HepG2 (cell line): ENCODE measurements at regions not wholly inside any gene's neighbourhood (a gene's known extent, or its start where the extent isn't known, plus 50 kb on each side); places are given as distances from the start of the nearest gene placed in this dataset.

Experiments
- ATAC-seq: fragments of 200-7000 bp; cut with Tn5 transposase; 3 replicates; pipeline ENCODE4 v1.9.1; 2020; ENCODE audit warnings: mild to moderate bottlenecking, moderate library complexity
- BruUV-seq: library from RNA; stranded (reverse); fragments of 400-500 nt; replicated peaks from 2 replicates; lab custom pipeline; 2021; lab: Mats Ljungman, UMichigan
- CTCF ChIA-PET: fragments of 300-600 bp; formaldehyde crosslinking; extraction: SDS; loops from one replicate; lab custom pipeline; 2021; ENCODE audit warnings: low total read pairs, inconsistent platforms, low intra/inter-chr PET ratio; lab: Yijun Ruan, JAX
- POLR2A ChIA-PET: fragments of 350-600 bp; sonication (Branson Sonifier 250); formaldehyde crosslinking; loops from one replicate; lab custom pipeline; 2020; ENCODE audit warnings: antibody characterized with exemption, inconsistent platforms; lab: Yijun Ruan, JAX
- DNase-seq: peaks from one replicate; pipeline ENCODE4 v3.0.0-alpha.2; 2015; ENCODE audit warnings: low spot score
- FAIRE-seq: peaks from 3 replicates; lab custom pipeline; 2011; peaks lifted over from hg19 to GRCh38; lab: Jason Lieb, UNC
- H2AFZ ChIP-seq: one replicate; pipeline ENCODE4 v1.6.1; 2011; ENCODE audit warnings: low read length, inconsistent platforms
- H3K27ac ChIP-seq: fragments of 300-600 bp; 3 replicates; pipeline ENCODE4 v1.8.0; 2011; ENCODE audit warnings: mixed run types, mild to moderate bottlenecking, mixed read lengths, low read length, inconsistent platforms; ENCODE audit not compliant: insufficient read depth; ENCODE audit errors: extremely low read length
- H3K27me3 ChIP-seq, 2 experiments: fragments of 200-600 bp in 1 of 2; 2 replicates in 1 of 2; 3 replicates in 1 of 2; pipeline versions ENCODE4 v1.6.0 to v1.8.0; 2011; ENCODE audit warnings: low read length in 2 of 2, mild to moderate bottlenecking in 2 of 2, moderate library complexity in 2 of 2, inconsistent platforms in 1 of 2; ENCODE audit not compliant: insufficient read depth in 2 of 2, control insufficient read depth in 1 of 2
- H3K36me3 ChIP-seq, 2 experiments: fragments of 200-600 bp in 1 of 2; replicated peaks in 1 of 2; 2 replicates in 1 of 2; 3 replicates in 1 of 2; pipeline versions ENCODE4 v1.5.1 to v1.8.0; 2011; ENCODE audit warnings: low read length in 2 of 2, inconsistent platforms in 1 of 2; ENCODE audit not compliant: insufficient read depth in 2 of 2, control insufficient read depth in 1 of 2
- H3K4me1 ChIP-seq: 2 replicates; pipeline ENCODE4 v1.5.1; 2012; ENCODE audit warnings: low read length, inconsistent platforms; ENCODE audit not compliant: insufficient read depth
- H3K4me2 ChIP-seq: 2 replicates; pipeline ENCODE4 v1.6.0; 2011; ENCODE audit warnings: low read depth, low read length, inconsistent platforms
- H3K4me3 ChIP-seq, 3 experiments: fragments of 200-600 bp in 1 of 3; sonication (generic), shearing (Covaris generic) in 1 of 3; replicated peaks in 1 of 3; 2 replicates each; pipeline ENCODE4 v1.5.1; 2011 to 2016; ENCODE audit warnings: low read length in 3 of 3, inconsistent platforms in 2 of 3, low read depth in 2 of 3, mild to moderate bottlenecking in 2 of 3, control low read depth in 1 of 3, mixed read lengths in 1 of 3; ENCODE audit not compliant: insufficient read depth in 1 of 3
- H3K79me2 ChIP-seq: one replicate; pipeline ENCODE4 v1.6.1; 2011; ENCODE audit warnings: low read length, inconsistent platforms; ENCODE audit not compliant: insufficient read depth
- H3K9ac ChIP-seq: 2 replicates; pipeline ENCODE4 v1.6.0; 2011; ENCODE audit warnings: mild to moderate bottlenecking, low read depth, low read length, inconsistent platforms; ENCODE audit not compliant: insufficient read depth
- H3K9me3 ChIP-seq: 2 replicates; pipeline ENCODE4 v1.5.1; 2012; ENCODE audit warnings: mild to moderate bottlenecking, low read length
- H4K20me1 ChIP-seq: 2 replicates; pipeline ENCODE4 v1.6.0; 2011; ENCODE audit warnings: inconsistent platforms, mild to moderate bottlenecking, low read length, moderate library complexity; ENCODE audit not compliant: insufficient read depth
- AGO1 ChIP-seq: fragments of 200-400 bp; formaldehyde crosslinking; IDR thresholded peaks from 2 replicates; pipeline ENCODE4 v1.6.1; 2017; ENCODE audit warnings: mild to moderate bottlenecking, low read depth, low read length, moderate library complexity; ENCODE audit not compliant: poor library complexity, severe bottlenecking
- CERS6 ChIP-seq: sonication (generic); formaldehyde crosslinking; IDR thresholded peaks from 2 replicates; pipeline ENCODE4 v1.5.0; 2020; ENCODE audit warnings: missing genetic modification reagents
- DPF2 ChIP-seq: sonication (generic); formaldehyde crosslinking; IDR thresholded peaks from 2 replicates; pipeline ENCODE4 v1.4.0; 2020; ENCODE audit warnings: mild to moderate bottlenecking, low read depth, missing genetic modification reagents, borderline replicate concordance
- FOXM1 ChIP-seq: sonication (generic); formaldehyde crosslinking; IDR thresholded peaks from 2 replicates; pipeline ENCODE4 v1.5.0; 2020; ENCODE audit warnings: missing genetic modification reagents
- KLF16 ChIP-seq, 2 experiments: sonication (generic) in 1 of 2; formaldehyde crosslinking in 1 of 2; IDR thresholded peaks; 2 replicates each; pipeline versions ENCODE4 v1.6.1 to v1.8.0; 2016 to 2023; ENCODE audit warnings: missing genetic modification reagents in 2 of 2, missing compliant biosample characterization in 1 of 2
- LCORL ChIP-seq, 2 experiments: fragments of 450-650 bp in 1 of 2; sonication (generic) in 1 of 2; formaldehyde crosslinking in 1 of 2; IDR thresholded peaks; 2 replicates each; pipeline versions ENCODE4 v1.5.0 to v1.6.1; 2017 to 2020; ENCODE audit warnings: antibody characterized with exemption in 1 of 2, missing genetic modification reagents in 1 of 2
- MAFF ChIP-seq: IDR thresholded peaks from 2 replicates; pipeline ENCODE4 v1.6.1; 2011; ENCODE audit warnings: low read depth, low read length, improper control_type of control experiment
- MAFK ChIP-seq, 2 experiments: IDR thresholded peaks in 1 of 2; conservative IDR thresholded peaks in 1 of 2; 2 replicates each; pipeline ENCODE4 v1.6.1; 2011; ENCODE audit warnings: improper control_type of control experiment in 2 of 2, low read length in 2 of 2
- NONO ChIP-seq, 2 experiments: fragments of 450-650 bp in 1 of 2; sonication (generic) in 1 of 2; formaldehyde crosslinking in 1 of 2; IDR thresholded peaks in 1 of 2; conservative IDR thresholded peaks in 1 of 2; 2 replicates each; pipeline versions ENCODE4 v1.6.1 to v1.8.0; 2017 to 2022; ENCODE audit warnings: mild to moderate bottlenecking in 1 of 2, missing genetic modification reagents in 1 of 2, moderate library complexity in 1 of 2
- PITX1 ChIP-seq: sonication (generic); formaldehyde crosslinking; IDR thresholded peaks from 2 replicates; pipeline ENCODE4 v1.5.1; 2020; ENCODE audit warnings: mild to moderate bottlenecking, missing genetic modification reagents
- RERE ChIP-seq: IDR thresholded peaks from 2 replicates; pipeline ENCODE4 v1.6.1; 2016; ENCODE audit warnings: low read depth, missing genetic modification reagents, missing compliant biosample characterization
- RNF2 ChIP-seq: fragments of 450-650 bp; conservative IDR thresholded peaks from 2 replicates; pipeline ENCODE4 v1.6.1; 2016; ENCODE audit warnings: low read depth
- SMARCE1 ChIP-seq: fragments of 450-650 bp; IDR thresholded peaks from 2 replicates; pipeline ENCODE4 v1.6.1; 2017; ENCODE audit warnings: borderline replicate concordance
- SP5 ChIP-seq: IDR thresholded peaks from 2 replicates; pipeline ENCODE4 v1.6.1; 2016; ENCODE audit warnings: low read depth, borderline replicate concordance
- TAF15 ChIP-seq: fragments of 200-400 bp; formaldehyde crosslinking; IDR thresholded peaks from one replicate; pipeline ENCODE4 v1.6.1; 2018; ENCODE audit warnings: mild to moderate bottlenecking, low read depth, low read length; ENCODE audit not compliant: poor library complexity, severe bottlenecking
- ZNF414 ChIP-seq: sonication (generic); formaldehyde crosslinking; IDR thresholded peaks from 2 replicates; pipeline ENCODE4 v1.5.0; 2020; ENCODE audit warnings: missing genetic modification reagents
- ZNF841 ChIP-seq: sonication (generic); formaldehyde crosslinking; IDR thresholded peaks from 2 replicates; pipeline ENCODE4 v1.8.1; 2023; ENCODE audit warnings: missing genetic modification reagents, borderline replicate concordance
- WGBS: methylation state at CpG from one replicate; pipeline ENCODE4 v1.1.6; 2017; ENCODE audit warnings: low lambda C conversion rate; 5-methylcytosine and 5-hydroxymethylcytosine counted together
- in situ Hi-C: cut with HindIII; loops from 2 replicates; pipeline ENCODE4 v1.10.0; 2017; ENCODE audit warnings: low pct_unique_long_range_greater_than_20kb; ENCODE audit not compliant: extremely low pct_ligation_motif_present
- intact Hi-C: fragments of 100-400 bp; cut with micrococcal nuclease; formaldehyde crosslinking; loops from one replicate; pipeline ENCODE4 v1.10.0; 2022; ENCODE audit not compliant: unreplicated experiment

GRCh38 chr2:49686291-49686690, 532.0 kb upstream of the FSHR start:
- H3K4me1 ChIP-seq: no peaks in the 10 kb centered on the region
- H4K20me1 ChIP-seq: no peaks in the 10 kb centered on the region
- FAIRE-seq (no peak), DNase-seq (no peak), ATAC-seq (no peak)
- BruUV-seq: no TSS peak
- ChIA-PET CTCF (no interaction called here), POLR2A (no interaction called here)
- no peak overlapping the region for H2AFZ ChIP-seq
- H3K4me3 ChIP-seq: no peak overlapping the region
- no peak overlapping the region for H3K9ac ChIP-seq
- no peaks in the 10 kb centered on the region for H3K79me2 ChIP-seq
- H3K4me2 ChIP-seq: no peak overlapping the region
- H3K27ac ChIP-seq: no peak overlapping the region
- no peaks in the 10 kb centered on the region for H3K36me3 ChIP-seq
- intact Hi-C loops: no loop called here
- WGBS: 0% methylated on average over 2 of the region's 2 CpGs
- TF ChIP-seq SP5 (CRISPR knock-in tag): no peak
- TF ChIP-seq NONO (IDR thresholded peaks at IDR 0.05): no peak
- TF ChIP-seq NONO (CRISPR knock-in tag; conservative IDR thresholded peaks at IDR 0.05): no peak
- TF ChIP-seq DPF2 (CRISPR knock-in tag): no peak
- no peak for TF ChIP-seq ZNF841 (CRISPR knock-in tag)
- TF ChIP-seq MAFF: no peak
- TF ChIP-seq RERE (CRISPR knock-in tag): no peak
- TF ChIP-seq CERS6 (CRISPR knock-in tag): no peak
- no peak for TF ChIP-seq AGO1
- TF ChIP-seq PITX1 (CRISPR knock-in tag): no peak
- no peak for TF ChIP-seq TAF15
- no peak for TF ChIP-seq MAFK (conservative IDR thresholded peaks at IDR 0.05 in 1 of 2, IDR thresholded peaks at IDR 0.05 in 1 of 2; ENCODE audit: low read length in 2 of 2)
- no peak for TF ChIP-seq FOXM1 (CRISPR knock-in tag)
- TF ChIP-seq LCORL (IDR thresholded peaks at IDR 0.05): no peak
- TF ChIP-seq LCORL (CRISPR knock-in tag; IDR thresholded peaks at IDR 0.05): no peak
- no peak for TF ChIP-seq RNF2
- no peak for TF ChIP-seq SMARCE1
- TF ChIP-seq KLF16 (CRISPR knock-in tag; IDR thresholded peaks at IDR 0.05): no peak
- no peak for TF ChIP-seq ZNF414 (CRISPR knock-in tag)
- TF ChIP-seq, all 625 proteins: peak for 0
- in situ Hi-C loops: no loop called here
- Histone ChIP-seq H3K27me3 (no peaks in the 10 kb centered on the region), H3K9me3 (no peaks in the 10 kb centered on the region)
